ENCODE measurements at regions not wholly inside any gene's neighbourhood (a gene's known extent, or its start where the extent isn't known, plus 50 kb on each side); places are given as distances from the start of the nearest gene placed in this dataset.

- Histone ChIP-seq H3K27me3 (ENCODE audit: insufficient read depth, poor library complexity, severe bottlenecking) (no peaks in the 10 kb centered on the region), H3K27ac (replicated peaks) (no peak overlapping the region), H3K4me3 (replicated peaks; ENCODE audit: insufficient read depth, low read length) (no peak overlapping the region)
- no peak for DNase-seq (ENCODE audit: low read depth in 1 of 2, low spot score in 1 of 2)
- TF ChIP-seq GABPA (IDR thresholded peaks at IDR 0.05; ENCODE audit: low read depth) (no peak), SPI1 (IDR thresholded peaks at IDR 0.05; ENCODE audit: borderline replicate concordance, low read depth) (no peak), REST (IDR thresholded peaks at IDR 0.05; ENCODE audit: insufficient replicate concordance, low read depth) (no peak), CTCF (IDR thresholded peaks at IDR 0.05; ENCODE audit: insufficient read depth, low read length) (no peak), POLR2AphosphoS5 (IDR thresholded peaks at IDR 0.05; ENCODE audit: low read depth) (no peak)
These were observed 406.2 kb upstream of the CWC22 start for GRCh38 chr2:180413336-180413735.

GRCh38 chr2:180412219-180412618, 405.1 kb upstream of the CWC22 start:
- H3K27me3 ChIP-seq (ENCODE audit: insufficient read depth, poor library complexity, severe bottlenecking), result no peaks in the 10 kb centered on the region
- no peak overlapping the region for H3K27ac ChIP-seq (replicated peaks)
- H3K4me3 ChIP-seq (replicated peaks; ENCODE audit: insufficient read depth, low read length), result no peak overlapping the region
- TF ChIP-seq GABPA (IDR thresholded peaks at IDR 0.05; ENCODE audit: low read depth) (no peak), SPI1 (IDR thresholded peaks at IDR 0.05; ENCODE audit: borderline replicate concordance, low read depth) (no peak), POLR2AphosphoS5 (IDR thresholded peaks at IDR 0.05; ENCODE audit: low read depth) (no peak), REST (IDR thresholded peaks at IDR 0.05; ENCODE audit: insufficient replicate concordance, low read depth) (no peak), CTCF (IDR thresholded peaks at IDR 0.05; ENCODE audit: insufficient read depth, low read length) (no peak)
- DNase-seq (ENCODE audit: low read depth in 1 of 2, low spot score in 1 of 2), result no peak

GRCh38 chr2:180411661-180412060, 404.6 kb upstream of the CWC22 start:
- TF ChIP-seq GABPA (IDR thresholded peaks at IDR 0.05; ENCODE audit: low read depth) (no peak), CTCF (IDR thresholded peaks at IDR 0.05; ENCODE audit: insufficient read depth, low read length) (no peak), SPI1 (IDR thresholded peaks at IDR 0.05; ENCODE audit: borderline replicate concordance, low read depth) (no peak), REST (IDR thresholded peaks at IDR 0.05; ENCODE audit: insufficient replicate concordance, low read depth) (no peak), POLR2AphosphoS5 (IDR thresholded peaks at IDR 0.05; ENCODE audit: low read depth) (no peak)
- H3K27ac ChIP-seq (replicated peaks), result no peak overlapping the region
- no peak overlapping the region for H3K4me3 ChIP-seq (replicated peaks; ENCODE audit: insufficient read depth, low read length)
- DNase-seq (ENCODE audit: low read depth in 1 of 2, low spot score in 1 of 2), result no peak
- no peaks in the 10 kb centered on the region for H3K27me3 ChIP-seq (ENCODE audit: insufficient read depth, poor library complexity, severe bottlenecking)
